SKM-1 (cell line): ENCODE measurements at regions not wholly inside any gene's neighbourhood (a gene's known extent, or its start where the extent isn't known, plus 50 kb on each side); places are given as distances from the start of the nearest gene placed in this dataset.

Experiments used
- DNase-seq: peaks from one replicate; lab custom pipeline; 2025; ENCODE audit not compliant: unreplicated experiment; lab: John Stamatoyannopoulos, UW

GRCh38 chr2:117067900-117068299, 746.6 kb upstream of the DDX18 start:
- no peak for DNase-seq

- no peak for DNase-seq
These were observed 746.1 kb upstream of the DDX18 start for GRCh38 chr2:117068371-117068770.

- DNase-seq: no peak
These were observed 742.9 kb upstream of the DDX18 start for GRCh38 chr2:117071556-117072102.

GRCh38 chr2:117074756-117075155, 739.7 kb upstream of the DDX18 start:
- DNase-seq: no peak

GRCh38 chr2:117085256-117085655, 729.2 kb upstream of the DDX18 start:
- no peak for DNase-seq

GRCh38 chr2:117085737-117086136, 728.8 kb upstream of the DDX18 start:
- no peak for DNase-seq

- DNase-seq: no peak
These were observed 728.1 kb upstream of the DDX18 start for GRCh38 chr2:117086174-117086942.

- no peak for DNase-seq
These were observed 727.6 kb upstream of the DDX18 start for GRCh38 chr2:117086943-117087250.

- DNase-seq: no peak
These were observed 726.8 kb upstream of the DDX18 start for GRCh38 chr2:117087535-117088291.

GRCh38 chr2:117091041-117091837, 723.3 kb upstream of the DDX18 start:
- no peak for DNase-seq

GRCh38 chr2:117101613-117102012, 712.9 kb upstream of the DDX18 start:
- no peak for DNase-seq

- no peak for DNase-seq
These were observed 705.7 kb upstream of the DDX18 start for GRCh38 chr2:117108741-117109267.

- no peak for DNase-seq
These were observed 695.5 kb upstream of the DDX18 start for GRCh38 chr2:117118994-117119393.

- no peak for DNase-seq
These were observed 691.1 kb upstream of the DDX18 start for GRCh38 chr2:117123362-117123761.

- no peak for DNase-seq
These were observed 687.8 kb upstream of the DDX18 start for GRCh38 chr2:117126656-117127055.

GRCh38 chr2:117127680-117128079, 686.8 kb upstream of the DDX18 start:
- DNase-seq: no peak

- DNase-seq: no peak
These were observed 686.0 kb upstream of the DDX18 start for GRCh38 chr2:117128461-117128860.

GRCh38 chr2:117137371-117137770, 677.1 kb upstream of the DDX18 start:
- DNase-seq: no peak

- no peak for DNase-seq
These were observed 645.3 kb upstream of the DDX18 start for GRCh38 chr2:117169036-117169765.

GRCh38 chr2:117170897-117171296, 643.6 kb upstream of the DDX18 start:
- DNase-seq: peak; percentile 54

GRCh38 chr2:117179405-117179804, 635.1 kb upstream of the DDX18 start:
- DNase-seq: no peak
